Ovary (tissue), 7 donors: ENCODE measurements at regions not wholly inside any gene's neighbourhood (a gene's known extent, or its start where the extent isn't known, plus 50 kb on each side); places are given as distances from the start of the nearest gene placed in this dataset.

Experiments
- DNase-seq, 5 donors: peaks; one replicate each; pipeline ENCODE4 v3.0.0-alpha.2; 2019 to 2020
- H3K27ac ChIP-seq, 2 donors: fragments of 200-600 bp; one replicate each; pipeline versions ENCODE4 v1.5.1 to v1.8.0; 2019 to 2022
- H3K27me3 ChIP-seq: fragments of 200-600 bp; one replicate; pipeline ENCODE4 v1.8.0; 2022
- H3K36me3 ChIP-seq: fragments of 200-600 bp; sonication (generic); one replicate; pipeline ENCODE4 v1.5.1; 2019
- H3K4me1 ChIP-seq: one replicate; pipeline ENCODE4 v1.8.1; 2013; ENCODE audit warnings: mild to moderate bottlenecking, moderate library complexity; ENCODE audit not compliant: insufficient read depth
- H3K4me3 ChIP-seq: fragments of 200-600 bp; sonication (generic); one replicate; pipeline ENCODE4 v1.5.1; 2017
- H3K9me3 ChIP-seq, 2 donors: fragments of 200-600 bp in 1 of 2; sonication (generic) in 1 of 2; one replicate each; pipeline versions ENCODE4 v1.5.1 to v1.8.1; 2013 to 2019; ENCODE audit warnings: mild to moderate bottlenecking in 1 of 2, moderate library complexity in 1 of 2
- EP300 ChIP-seq: sonication (generic); formaldehyde crosslinking; IDR thresholded peaks from one replicate; pipeline ENCODE4 v1.6.1; 2017; ENCODE audit warnings: antibody characterized with exemption
- POLR2A ChIP-seq: fragments of 450-650 bp; IDR thresholded peaks from one replicate; pipeline ENCODE4 v1.6.1; 2017; ENCODE audit warnings: antibody characterized with exemption, mild to moderate bottlenecking, moderate library complexity
- WGBS, 3 donors: extraction: QIAGEN DNeasy Blood & Tissue Kit in 1 of 3; methylation state at CpG; one replicate each; pipeline versions ENCODE4 v1.1.5 to v1.1.7; 2013 to 2017; 5-methylcytosine and 5-hydroxymethylcytosine counted together
- intact Hi-C, 4 donors: fragments of 100-400 bp; cut with DNase I; formaldehyde crosslinking; loops; one replicate each; pipeline versions ENCODE4 v1.11.0 to v1.15.1; 2022 to 2023
- TF ChIP-seq, protein P1 (sequence below), 3 donors: fragments of 450-650 bp in 2 of 3; fragments of 200-600 bp in 1 of 3; IDR thresholded peaks; one replicate each; pipeline versions ENCODE4 v1.5.1 to v1.8.0; 2016 to 2022; ENCODE audit warnings: antibody characterized with exemption in 3 of 3, mild to moderate bottlenecking in 1 of 3
- donor health status: DM: no; HTN: no; CAD: no; lungs with moderate emphysema.
- donor health status: DM: no; HTN: no; CAD: no.
- donor health status: Bipolar disorder and iron deficiency.
- donor health status: DM: no; HTN: no; CAD: no.
- donor health status: DM: yes; HTN: yes; CAD: no.

DNA sequence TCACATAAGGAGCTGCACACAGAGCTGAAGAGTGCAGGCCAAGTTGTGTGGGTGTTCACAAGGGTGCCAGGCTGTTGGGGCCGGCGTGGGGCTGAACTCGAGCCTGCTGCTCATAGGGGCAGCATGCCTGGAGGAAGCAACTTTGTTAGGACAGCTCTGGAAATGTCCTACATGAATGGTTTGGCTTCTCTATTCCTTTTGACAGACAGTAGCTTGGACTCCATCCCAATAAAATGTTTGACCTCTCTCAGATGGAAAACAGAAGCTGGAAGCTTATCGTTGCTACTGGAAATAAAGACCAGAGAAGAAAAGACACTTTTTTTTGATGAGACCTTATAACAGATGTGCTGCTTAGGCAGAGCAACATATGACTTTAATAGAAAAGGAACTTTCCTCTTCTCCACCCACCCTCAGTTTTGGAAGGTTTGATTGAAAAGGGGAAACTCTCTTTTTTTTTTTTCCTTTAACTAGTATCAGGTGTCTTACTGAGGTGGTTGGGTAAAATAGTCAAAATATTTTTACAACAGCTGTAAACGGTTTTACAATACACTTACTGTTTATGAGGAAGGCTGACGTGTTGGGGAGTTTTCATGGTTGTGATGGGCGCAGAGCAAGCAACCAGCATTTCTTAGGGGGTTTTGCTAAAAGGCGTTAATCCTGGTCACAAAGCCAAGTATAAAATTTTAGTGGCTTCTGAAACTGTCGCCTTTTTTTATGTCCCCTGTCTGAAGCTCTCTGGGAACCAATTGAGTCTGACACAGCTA is 80.7 kb upstream of the EEF1E1 start:
- Histone ChIP-seq H3K27me3 (no peaks in the 10 kb centered on the region), H3K4me1 (peaks cover 11% of the 10 kb centered on the region), H3K27ac (no peak overlapping the region), H3K9me3 (no peaks in the 10 kb centered on the region), H3K36me3 (no peaks in the 10 kb centered on the region), H3K4me3 (no peak overlapping the region)
- intact Hi-C loops = no loop called here
- no peak for DNase-seq
- no peak for TF ChIP-seq EP300
- TF ChIP-seq, protein P1, sequence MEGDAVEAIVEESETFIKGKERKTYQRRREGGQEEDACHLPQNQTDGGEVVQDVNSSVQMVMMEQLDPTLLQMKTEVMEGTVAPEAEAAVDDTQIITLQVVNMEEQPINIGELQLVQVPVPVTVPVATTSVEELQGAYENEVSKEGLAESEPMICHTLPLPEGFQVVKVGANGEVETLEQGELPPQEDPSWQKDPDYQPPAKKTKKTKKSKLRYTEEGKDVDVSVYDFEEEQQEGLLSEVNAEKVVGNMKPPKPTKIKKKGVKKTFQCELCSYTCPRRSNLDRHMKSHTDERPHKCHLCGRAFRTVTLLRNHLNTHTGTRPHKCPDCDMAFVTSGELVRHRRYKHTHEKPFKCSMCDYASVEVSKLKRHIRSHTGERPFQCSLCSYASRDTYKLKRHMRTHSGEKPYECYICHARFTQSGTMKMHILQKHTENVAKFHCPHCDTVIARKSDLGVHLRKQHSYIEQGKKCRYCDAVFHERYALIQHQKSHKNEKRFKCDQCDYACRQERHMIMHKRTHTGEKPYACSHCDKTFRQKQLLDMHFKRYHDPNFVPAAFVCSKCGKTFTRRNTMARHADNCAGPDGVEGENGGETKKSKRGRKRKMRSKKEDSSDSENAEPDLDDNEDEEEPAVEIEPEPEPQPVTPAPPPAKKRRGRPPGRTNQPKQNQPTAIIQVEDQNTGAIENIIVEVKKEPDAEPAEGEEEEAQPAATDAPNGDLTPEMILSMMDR (IDR thresholded peaks at IDR 0.05) = no peak
- 43 to 55% (median 44%) methylated on average over 9 of the region's 9 CpGs for WGBS, 3 donors

DNA sequence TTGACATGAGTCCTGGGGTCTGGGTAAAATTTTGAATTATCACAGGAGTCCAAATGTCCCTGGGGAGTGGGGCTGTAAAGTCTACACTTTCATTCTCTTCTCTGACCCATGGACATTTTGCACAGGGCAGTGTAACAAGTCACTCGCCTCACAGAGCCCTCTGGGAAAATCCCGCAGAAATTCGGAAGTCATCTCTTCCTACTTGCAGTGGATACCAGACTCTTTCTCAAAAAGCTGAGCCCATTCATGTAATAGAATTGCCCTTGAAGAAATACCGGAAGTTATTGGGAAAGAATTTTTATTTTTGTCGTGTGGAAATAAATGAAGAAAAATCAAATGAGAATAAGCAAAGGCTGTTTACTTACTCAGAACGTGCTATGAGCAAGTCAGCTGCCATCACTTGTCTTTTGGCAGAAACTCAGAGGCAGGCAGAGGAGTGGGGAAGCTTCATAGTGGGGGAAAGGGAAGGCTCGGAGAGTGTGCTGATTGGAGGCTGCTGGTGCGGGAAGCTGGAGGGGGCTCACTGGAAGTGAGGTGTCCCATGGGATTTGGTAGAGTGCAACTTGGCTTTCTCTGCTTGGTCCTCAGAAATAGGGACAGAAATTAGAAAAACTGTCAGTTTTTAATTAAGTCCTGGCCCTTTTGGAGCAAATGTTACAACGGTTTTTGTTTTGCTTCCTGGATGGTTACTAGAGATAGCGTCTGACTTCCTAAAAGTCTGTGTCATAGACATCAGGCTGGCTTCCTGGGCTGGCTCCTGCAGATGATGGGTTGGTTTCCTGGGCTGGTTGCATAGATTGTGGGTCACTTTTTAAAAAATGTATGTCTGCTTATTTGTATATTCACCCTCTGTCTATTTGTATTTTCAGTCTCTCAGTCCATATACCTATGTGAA is 79.8 kb upstream of the EEF1E1 start:
- H3K4me1 ChIP-seq = peaks cover 11% of the 10 kb centered on the region
- peak in 1 of 5 donors; percentile 21 for DNase-seq
- 20 to 33% (median 25%) methylated on average over 10 of the region's 10 CpGs for WGBS, 3 donors
- no peaks in the 10 kb centered on the region for H3K9me3 ChIP-seq
- no peaks in the 10 kb centered on the region for H3K27me3 ChIP-seq
- TF ChIP-seq, protein P1 (IDR thresholded peaks at IDR 0.05) = no peak
- TF ChIP-seq POLR2A (no peak), EP300 (no peak)
- no peak overlapping the region for H3K27ac ChIP-seq
- no peaks in the 10 kb centered on the region for H3K36me3 ChIP-seq
- intact Hi-C loops = no loop called here
- no peak overlapping the region for H3K4me3 ChIP-seq

DNA sequence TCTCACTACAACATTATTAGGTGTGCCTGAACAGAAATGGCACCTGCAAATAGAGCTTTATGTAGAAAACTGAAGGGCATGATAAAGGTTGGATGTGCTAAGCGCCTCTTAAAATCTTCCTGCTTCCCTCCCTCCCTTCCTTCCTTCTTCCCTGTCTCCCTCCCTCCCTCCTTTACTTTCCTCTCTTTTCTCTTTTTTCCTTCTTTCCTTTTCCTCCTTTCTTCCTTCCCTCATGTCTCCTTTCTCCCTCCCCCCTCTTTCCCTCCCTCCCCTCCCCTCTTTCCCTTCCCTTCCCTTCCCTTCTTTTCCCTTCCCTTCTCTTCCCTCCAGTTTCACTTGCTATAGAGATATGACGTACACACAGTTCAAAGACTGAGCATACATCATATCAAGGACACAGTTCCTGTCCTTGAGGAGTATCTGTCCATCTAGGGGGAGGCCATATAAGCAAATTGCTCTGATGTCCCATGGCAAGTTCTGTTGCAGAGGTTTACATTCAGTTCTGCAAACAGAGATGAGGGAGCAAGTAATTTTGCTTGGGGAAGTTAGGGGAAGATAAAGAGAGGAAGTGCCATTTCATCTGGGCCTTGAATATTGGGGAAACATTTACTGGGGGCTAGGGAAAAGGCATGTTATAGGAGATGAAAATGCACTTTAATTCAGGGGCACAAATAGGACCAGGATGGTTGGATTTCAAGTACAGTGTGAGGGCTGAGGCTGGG is 79.0 kb upstream of the EEF1E1 start:
- Histone ChIP-seq H3K27me3 (no peaks in the 10 kb centered on the region), H3K27ac (no peak overlapping the region), H3K4me3 (no peak overlapping the region), H3K4me1 (peaks cover 11% of the 10 kb centered on the region), H3K36me3 (no peaks in the 10 kb centered on the region), H3K9me3 (no peaks in the 10 kb centered on the region)
- WGBS, 3 donors = 62 to 71% (median 63%) methylated on average over 2 of the region's 2 CpGs
- no peak for TF ChIP-seq POLR2A
- TF ChIP-seq, protein P1 (IDR thresholded peaks at IDR 0.05) = no peak
- TF ChIP-seq EP300 = no peak
- intact Hi-C loops = no loop called here
- DNase-seq = no peak

DNA sequence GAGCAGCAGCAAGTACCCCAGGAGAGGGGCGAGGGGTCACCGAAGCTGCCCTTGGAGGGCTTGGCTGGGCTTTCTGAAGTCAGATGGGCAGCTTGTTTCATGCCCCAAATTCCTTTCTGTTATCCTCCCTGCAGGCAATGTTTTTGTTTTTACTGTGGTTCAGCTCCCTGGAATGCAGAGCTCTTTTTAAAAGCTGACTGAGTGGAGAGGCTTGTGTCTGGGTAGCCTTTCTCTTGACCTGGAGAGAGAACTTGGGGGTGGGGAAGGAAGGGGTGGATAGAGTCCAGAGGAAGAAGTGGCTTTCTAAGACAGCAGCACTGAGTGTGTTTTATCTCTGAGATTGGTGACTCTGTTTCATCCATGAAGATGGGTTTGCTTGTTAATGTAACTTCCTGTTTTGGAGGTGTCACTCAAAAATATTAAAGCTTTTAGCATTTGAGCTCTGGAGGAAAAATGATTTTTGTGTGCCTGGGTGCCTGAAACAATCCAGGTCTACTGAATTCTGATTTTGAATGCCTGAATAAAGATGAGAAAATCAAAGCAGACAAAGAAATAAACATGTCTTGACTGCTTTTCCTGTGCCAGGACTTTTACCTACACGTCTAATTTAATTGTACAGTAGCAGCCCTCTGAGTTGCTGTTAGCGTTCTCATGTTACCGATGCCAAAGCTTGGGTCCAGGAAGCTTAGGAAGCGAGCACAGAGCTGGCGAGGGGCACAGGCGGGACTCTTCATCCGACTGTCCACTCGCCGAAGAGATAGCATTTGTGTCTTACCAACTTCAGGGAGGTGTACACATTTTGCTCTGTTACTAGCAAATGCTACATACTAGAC is 78.2 kb upstream of the EEF1E1 start:
- intact Hi-C loops = no loop called here
- no peak overlapping the region for H3K4me3 ChIP-seq
- TF ChIP-seq, protein P1 (IDR thresholded peaks at IDR 0.05) = no peak
- no peak for TF ChIP-seq EP300
- TF ChIP-seq POLR2A = no peak
- DNase-seq = no peak
- H3K27me3 ChIP-seq = no peaks in the 10 kb centered on the region
- peaks cover 11% of the 10 kb centered on the region for H3K4me1 ChIP-seq
- no peaks in the 10 kb centered on the region for H3K36me3 ChIP-seq
- H3K27ac ChIP-seq = no peak overlapping the region
- 11 to 14% (median 12%) methylated on average over 11 of the region's 11 CpGs for WGBS, 3 donors
- H3K9me3 ChIP-seq = no peaks in the 10 kb centered on the region
